Psoas muscle (tissue), 7 donors: ENCODE measurements at regions not wholly inside any gene's neighbourhood (a gene's known extent, or its start where the extent isn't known, plus 50 kb on each side); places are given as distances from the start of the nearest gene placed in this dataset.
"Not testable (repeated sequence)": the region's sequence is repeated elsewhere in the genome, so short reads cannot be mapped to it uniquely, and the experiment has no call there.

Experiments used
- ATAC-seq, 4 donors: fragments of 200-7000 bp; cut with Tn5 transposase; one replicate each; pipeline ENCODE4 v1.9.1; 2020; ENCODE audit warnings: moderate library complexity in 3 of 4, mild to moderate bottlenecking in 2 of 4
- DNase-seq, 2 donors: peaks; one replicate each; pipeline ENCODE4 v3.0.0-alpha.2; 2020
- H3K27ac ChIP-seq: fragments of 200-600 bp; one replicate; pipeline ENCODE4 v1.8.0; 2022
- H3K27me3 ChIP-seq, 3 donors: fragments of 200-600 bp in 1 of 3; one replicate each; pipeline versions ENCODE4 v1.6.1 to v1.8.0; 2013 to 2022; ENCODE audit warnings: low read length in 2 of 3, mild to moderate bottlenecking in 2 of 3, moderate library complexity in 1 of 3; ENCODE audit not compliant: insufficient read depth in 3 of 3
- H3K36me3 ChIP-seq, 2 donors: fragments of 200-600 bp in 1 of 2; one replicate each; pipeline versions ENCODE4 v1.6.1 to v1.8.0; 2013 to 2022; ENCODE audit warnings: low read depth in 1 of 2, mild to moderate bottlenecking in 1 of 2, moderate library complexity in 1 of 2; ENCODE audit not compliant: insufficient read depth in 1 of 2
- H3K4me1 ChIP-seq: fragments of 200-600 bp; one replicate; pipeline ENCODE4 v1.8.0; 2022
- H3K4me3 ChIP-seq: fragments of 200-600 bp; one replicate; pipeline ENCODE4 v1.8.0; 2022; ENCODE audit warnings: mild to moderate bottlenecking
- H3K9me3 ChIP-seq: fragments of 200-600 bp; one replicate; pipeline ENCODE4 v1.8.0; 2022
- WGBS, 3 donors: extraction: QIAGEN DNeasy Blood & Tissue Kit; methylation state at CpG; one replicate each; pipeline versions ENCODE4 v1.1.6 to v1.1.7; 2013; 5-methylcytosine and 5-hydroxymethylcytosine counted together
- intact Hi-C, 2 donors: fragments of 100-400 bp; cut with DNase I; formaldehyde crosslinking; loops; one replicate each; pipeline versions ENCODE4 v1.11.0 to v1.14.2; 2022
- TF ChIP-seq, protein P1 (sequence below): fragments of 200-600 bp; IDR thresholded peaks from one replicate; pipeline ENCODE4 v1.8.0; 2022; ENCODE audit warnings: antibody characterized with exemption
- donor health status: healthy with polysubstance abuse.
- donor health status: DM: no; HTN: no; CAD: no; lungs with moderate emphysema.
- donor health status: Bipolar disorder and iron deficiency.
- donor health status: healthy.
- donor health status: DM: yes; HTN: yes; CAD: no.
- donor health status: DM: no; HTN: no; CAD: no.
- donor health status: DM: yes; HTN: yes; CAD: no.

DNA sequence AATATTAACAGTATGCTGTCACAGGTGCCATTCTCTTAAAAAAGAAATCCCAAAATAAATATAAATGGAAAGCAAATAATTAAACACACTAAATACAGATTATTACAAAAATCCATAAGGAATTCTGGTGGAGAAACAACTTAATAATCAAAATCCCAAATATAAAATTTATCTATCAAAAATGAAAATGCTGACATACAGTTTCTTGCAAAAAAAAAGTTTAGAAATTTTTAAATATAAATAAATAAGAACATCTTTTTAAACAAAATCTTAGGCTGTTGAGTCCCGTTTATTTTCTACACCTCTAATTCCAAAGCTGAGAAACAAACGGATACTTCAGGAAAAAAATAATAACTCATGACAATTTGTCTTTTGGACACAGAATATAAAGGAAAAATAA, 625.5 kb downstream of the PRIM2 start:
- H3K4me1 ChIP-seq, DNase-seq, intact Hi-C loops, H3K9me3 ChIP-seq, H3K4me3 ChIP-seq, H3K27me3 ChIP-seq, H3K27ac ChIP-seq, ATAC-seq: not testable (repeated sequence)
- 84 to 89% (median 87%) methylated on average over 2 of the region's 2 CpGs for WGBS, 3 donors
- peaks cover 0 to 20% of the 10 kb centered on the region in 2 donors for H3K36me3 ChIP-seq

GRCh38 chr6:57946084-57946768, 628.8 kb downstream of the PRIM2 start:
- DNase-seq, H3K4me1 ChIP-seq, H3K27me3 ChIP-seq, H3K27ac ChIP-seq, H3K4me3 ChIP-seq, H3K9me3 ChIP-seq, intact Hi-C loops, ATAC-seq: not testable (repeated sequence)
- WGBS, 3 donors = 86 to 94% (median 89%) methylated on average over 7 of the region's 7 CpGs
- peaks cover 0 to 34% of the 10 kb centered on the region in 2 donors for H3K36me3 ChIP-seq

DNA sequence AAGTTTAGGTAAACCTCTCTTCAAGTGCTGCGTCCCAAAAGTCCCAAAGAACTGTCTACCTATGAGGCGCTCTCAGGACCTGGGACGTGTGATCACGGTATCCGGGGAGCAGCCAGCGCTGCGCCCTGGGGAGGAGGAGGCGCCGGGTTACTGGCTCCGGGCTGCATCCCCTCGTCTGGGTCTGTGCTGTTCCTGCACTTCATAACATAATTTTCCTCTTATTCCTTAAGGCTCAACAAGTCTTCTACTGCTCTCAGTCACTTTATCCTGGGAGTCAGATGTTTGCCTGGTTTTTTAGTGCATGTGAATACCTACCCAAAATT, 629.3 kb downstream of the PRIM2 start:
- H3K27ac ChIP-seq, H3K4me3 ChIP-seq, H3K27me3 ChIP-seq, DNase-seq, H3K9me3 ChIP-seq, H3K4me1 ChIP-seq, intact Hi-C loops, ATAC-seq: not testable (repeated sequence)
- WGBS, 3 donors = 95 to 99% (median 97%) methylated on average over 11 of the region's 11 CpGs
- H3K36me3 ChIP-seq = peaks cover 0 to 34% of the 10 kb centered on the region in 2 donors

GRCh38 chr6:57948481-57948880, 631.1 kb downstream of the PRIM2 start:
- H3K9me3 ChIP-seq, ATAC-seq, DNase-seq, H3K4me3 ChIP-seq, H3K4me1 ChIP-seq, H3K27me3 ChIP-seq, H3K27ac ChIP-seq, intact Hi-C loops: not testable (repeated sequence)
- WGBS, 3 donors = 93 to 100% (median 100%) methylated on average over 2 of the region's 2 CpGs
- H3K36me3 ChIP-seq = peaks cover 0 to 34% of the 10 kb centered on the region in 2 donors

- peaks cover 0 to 36% of the 10 kb centered on the region in 2 donors for H3K36me3 ChIP-seq
- DNase-seq, intact Hi-C loops, H3K4me3 ChIP-seq, H3K4me1 ChIP-seq, H3K27me3 ChIP-seq, H3K27ac ChIP-seq, H3K9me3 ChIP-seq: not testable (repeated sequence)
- peak in 3 of 4 donors; percentile 49 to 58 (median 50) for ATAC-seq
- 66 to 73% (median 68%) methylated on average over 4 of the region's 4 CpGs for WGBS, 3 donors
Observed at GRCh38 chr6:57950430-57950829, 633.0 kb downstream of the PRIM2 start.

- H3K9me3 ChIP-seq, H3K4me1 ChIP-seq, intact Hi-C loops, H3K36me3 ChIP-seq, H3K4me3 ChIP-seq, DNase-seq, ATAC-seq, H3K27me3 ChIP-seq, H3K27ac ChIP-seq: not testable (repeated sequence)
Observed at GRCh38 chr6:57966757-57967156, 649.3 kb downstream of the PRIM2 start.

DNA sequence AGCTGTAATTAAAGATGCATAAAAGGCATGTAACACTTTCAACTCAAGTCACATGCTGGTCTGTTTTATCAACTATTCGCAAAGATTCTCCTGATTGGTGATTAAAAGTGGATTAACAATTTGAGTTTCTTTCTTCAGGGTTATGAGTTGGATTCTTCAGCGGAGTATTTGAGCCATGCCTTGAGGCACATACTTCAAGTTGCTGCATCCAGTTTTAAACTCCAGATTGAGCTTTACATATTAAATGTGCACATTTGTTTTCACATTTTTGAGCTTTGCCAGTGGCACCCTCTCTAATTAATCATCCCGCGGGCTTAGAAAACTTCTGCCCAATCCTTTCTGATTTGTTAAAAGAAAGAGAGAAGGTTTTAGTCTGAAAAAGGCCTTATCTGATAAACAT, 654.5 kb downstream of the PRIM2 start:
- ATAC-seq, H3K4me3 ChIP-seq, H3K9me3 ChIP-seq, intact Hi-C loops, H3K4me1 ChIP-seq, DNase-seq, H3K36me3 ChIP-seq, H3K27ac ChIP-seq, H3K27me3 ChIP-seq: not testable (repeated sequence)
- WGBS, 3 donors = 83 to 93% (median 87%) methylated on average over 4 of the region's 4 CpGs

DNA sequence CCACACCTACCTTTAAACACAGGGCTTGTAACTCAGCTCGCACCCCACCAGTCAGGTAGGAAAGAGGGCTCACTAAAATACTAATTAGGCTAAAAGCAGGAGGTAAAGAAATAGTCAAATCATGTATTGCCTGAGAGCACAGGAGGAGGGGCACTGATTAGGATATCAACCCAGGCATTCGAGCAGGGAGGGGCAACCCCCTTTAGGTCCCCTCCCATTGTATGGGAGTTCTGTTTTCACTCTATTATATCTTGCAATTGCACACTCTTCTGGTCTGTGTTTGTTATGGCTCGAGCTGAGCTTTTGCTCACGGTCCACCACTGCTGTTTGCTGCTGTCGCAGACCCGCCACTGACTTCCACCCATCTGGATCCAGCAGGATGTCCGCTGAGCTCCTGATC, 657.2 kb downstream of the PRIM2 start:
- intact Hi-C loops = no loop called here
- TF ChIP-seq, protein P1, sequence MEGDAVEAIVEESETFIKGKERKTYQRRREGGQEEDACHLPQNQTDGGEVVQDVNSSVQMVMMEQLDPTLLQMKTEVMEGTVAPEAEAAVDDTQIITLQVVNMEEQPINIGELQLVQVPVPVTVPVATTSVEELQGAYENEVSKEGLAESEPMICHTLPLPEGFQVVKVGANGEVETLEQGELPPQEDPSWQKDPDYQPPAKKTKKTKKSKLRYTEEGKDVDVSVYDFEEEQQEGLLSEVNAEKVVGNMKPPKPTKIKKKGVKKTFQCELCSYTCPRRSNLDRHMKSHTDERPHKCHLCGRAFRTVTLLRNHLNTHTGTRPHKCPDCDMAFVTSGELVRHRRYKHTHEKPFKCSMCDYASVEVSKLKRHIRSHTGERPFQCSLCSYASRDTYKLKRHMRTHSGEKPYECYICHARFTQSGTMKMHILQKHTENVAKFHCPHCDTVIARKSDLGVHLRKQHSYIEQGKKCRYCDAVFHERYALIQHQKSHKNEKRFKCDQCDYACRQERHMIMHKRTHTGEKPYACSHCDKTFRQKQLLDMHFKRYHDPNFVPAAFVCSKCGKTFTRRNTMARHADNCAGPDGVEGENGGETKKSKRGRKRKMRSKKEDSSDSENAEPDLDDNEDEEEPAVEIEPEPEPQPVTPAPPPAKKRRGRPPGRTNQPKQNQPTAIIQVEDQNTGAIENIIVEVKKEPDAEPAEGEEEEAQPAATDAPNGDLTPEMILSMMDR = no peak
- 88 to 94% (median 93%) methylated on average over 7 of the region's 7 CpGs for WGBS, 3 donors
- Histone ChIP-seq H3K36me3 (no peaks in the 10 kb centered on the region), H3K4me1 (no peaks in the 10 kb centered on the region), H3K4me3 (no peak overlapping the region), H3K27ac (no peak overlapping the region), H3K27me3 (no peaks in the 10 kb centered on the region), H3K9me3 (no peaks in the 10 kb centered on the region)
- DNase-seq = no peak
- ATAC-seq = no peak

- WGBS, 3 donors = 96 to 97% (median 96%) methylated on average over 10 of the region's 10 CpGs
- H3K4me3 ChIP-seq, ATAC-seq, DNase-seq, H3K27me3 ChIP-seq, H3K9me3 ChIP-seq, H3K36me3 ChIP-seq, H3K27ac ChIP-seq, H3K4me1 ChIP-seq, intact Hi-C loops: not testable (repeated sequence)
Observed at GRCh38 chr6:57975127-57975526, 657.7 kb downstream of the PRIM2 start.

DNA sequence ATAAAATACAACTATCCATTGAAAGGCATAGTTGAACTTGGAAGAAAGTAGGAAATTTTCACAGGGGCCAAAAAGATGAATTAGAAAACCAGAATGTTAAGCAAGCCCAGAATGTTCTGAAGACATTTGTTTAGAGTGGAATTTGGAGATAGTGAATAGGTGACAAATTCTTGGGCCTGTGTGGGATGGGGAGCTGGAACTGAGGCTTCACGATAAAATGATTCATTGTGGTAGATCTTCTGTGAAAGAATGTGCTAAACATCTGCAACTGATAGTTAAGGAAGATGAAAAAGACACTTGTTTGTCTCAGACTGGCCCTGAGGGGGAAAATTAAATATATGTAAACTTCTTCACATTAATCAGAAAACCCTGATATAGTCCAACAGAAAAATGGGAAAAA, 658.9 kb downstream of the PRIM2 start:
- ATAC-seq = not testable (repeated sequence)

DNA sequence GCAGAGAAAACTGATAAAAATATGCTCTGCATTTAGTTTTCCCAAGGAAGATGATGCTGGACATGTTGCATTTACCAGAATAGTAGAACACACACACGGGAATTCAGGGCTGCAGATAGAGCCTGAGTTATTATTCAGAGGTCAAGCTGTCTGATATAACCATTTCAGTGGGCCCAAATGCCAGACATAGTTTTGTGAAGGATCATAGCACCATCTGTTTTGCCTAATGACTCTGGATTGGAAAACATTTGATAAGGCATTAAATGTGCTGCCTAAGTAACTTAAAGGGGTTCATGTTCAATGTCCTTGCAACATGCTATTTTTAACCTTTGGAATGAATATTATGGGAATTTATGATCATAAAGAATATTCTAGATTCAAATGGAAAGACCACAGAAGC, 666.2 kb downstream of the PRIM2 start:
- not testable (repeated sequence) for H3K27ac ChIP-seq, ATAC-seq
- WGBS, 3 donors = 8 to 25% (median 10%) methylated on average over 1 of the region's 1 CpG

More for the DNA sequence above, 658.9 kb downstream of the PRIM2 start:
- intact Hi-C loops, H3K36me3 ChIP-seq, H3K27me3 ChIP-seq, H3K4me1 ChIP-seq, H3K4me3 ChIP-seq, H3K27ac ChIP-seq, H3K9me3 ChIP-seq, DNase-seq: not testable (repeated sequence)
- WGBS, 3 donors = 65 to 74% (median 65%) methylated on average over 1 of the region's 1 CpG

More for the DNA sequence above, 666.2 kb downstream of the PRIM2 start:
- H3K4me3 ChIP-seq, DNase-seq, H3K27me3 ChIP-seq, H3K36me3 ChIP-seq, H3K9me3 ChIP-seq, H3K4me1 ChIP-seq, intact Hi-C loops: not testable (repeated sequence)
